ENCODE measurements at regions not wholly inside any gene's neighbourhood (a gene's known extent, or its start where the extent isn't known, plus 50 kb on each side); places are given as distances from the start of the nearest gene placed in this dataset.

DNA sequence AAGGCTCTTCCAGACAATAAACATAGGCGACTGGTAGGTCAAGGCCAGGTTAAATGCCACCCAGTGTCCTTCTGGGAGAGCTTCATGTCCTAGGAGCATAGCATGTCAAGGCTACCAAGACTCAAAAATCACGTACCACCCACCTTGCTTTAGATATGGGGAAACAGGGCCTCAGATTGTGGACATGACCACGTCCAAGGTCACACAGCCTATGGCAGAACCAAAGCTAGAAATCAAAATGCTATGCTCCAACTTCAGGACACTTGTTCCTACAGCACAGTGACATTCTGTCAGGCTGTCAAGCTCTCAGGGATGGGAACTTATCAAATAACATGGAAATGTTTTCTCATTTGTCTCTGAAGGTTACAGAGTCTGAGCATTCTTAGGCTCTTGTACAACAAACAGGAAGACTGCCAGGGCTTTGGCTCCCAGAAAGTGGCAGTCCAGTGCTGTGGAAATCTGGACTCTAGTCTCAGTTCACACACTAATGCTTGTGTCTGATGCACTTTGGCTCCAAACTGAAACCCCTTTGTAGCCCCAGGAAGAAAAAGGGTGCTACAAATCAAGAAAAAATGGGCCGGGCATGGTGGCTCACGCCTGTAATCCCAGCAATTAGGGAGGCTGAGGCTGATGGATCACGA, 170.4 kb upstream of the LPP start:
- DNase-seq (ENCODE audit: low read depth, low spot score) (no peak), FAIRE-seq (no peak), ATAC-seq (no peak)
- Histone ChIP-seq H3K27ac (ENCODE audit: control insufficient read depth, insufficient read depth) (no peak overlapping the region), H3K4me1 (ENCODE audit: control insufficient read depth, insufficient read depth, low read length) (no peaks in the 10 kb centered on the region), H3K4me3 (no peak overlapping the region), H3K4me2 (ENCODE audit: control insufficient read depth, insufficient read depth) (no peak overlapping the region), H3K36me3 (ENCODE audit: control insufficient read depth in 2 of 2, insufficient read depth in 2 of 2, low read length in 1 of 2) (no peaks in the 10 kb centered on the region), H4K20me1 (ENCODE audit: control insufficient read depth, insufficient read depth) (no peaks in the 10 kb centered on the region), H2AFZ (ENCODE audit: control insufficient read depth, low read depth, low read length) (no peak overlapping the region), H3K79me2 (ENCODE audit: control insufficient read depth, insufficient read depth, low read length) (no peaks in the 10 kb centered on the region), H3K27me3 (replicated peaks in 1 of 2; ENCODE audit: control insufficient read depth in 2 of 2, insufficient read depth in 2 of 2, low read length in 1 of 2) (no peaks in the 10 kb centered on the region; a peak in 1 of 4 replicates), H3K9me3 (replicated peaks; ENCODE audit: control insufficient read depth, insufficient read depth, low read length) (no peaks in the 10 kb centered on the region), H3K9ac (ENCODE audit: control insufficient read depth, insufficient read depth, low read length) (no peak overlapping the region)
- intact Hi-C loops (cut with micrococcal nuclease; ENCODE audit: unreplicated experiment) (no loop called here), in situ Hi-C loops (cut with MboI) (no loop called here)
- WGBS (ENCODE audit: insufficient coverage, insufficient replicate concordance, low lambda C conversion rate, missing lambda C conversion rate): 14% methylated on average over 6 of the region's 6 CpGs
- ChIA-PET POLR2A (no interaction called here), SMC1A (ENCODE audit: uncharacterized antibody, unreplicated experiment) (interaction anchor here (0.9 kb wide), 2 partner anchors 200 to 236 kb away, joined by 3 to 5 read pairs; no protein-coding TSS in a partner anchor), CTCF (no interaction called here), RAD21 (ENCODE audit: unreplicated experiment) (no interaction called here)
- TF ChIP-seq RELA (IDR thresholded peaks at IDR 0.05; ENCODE audit: borderline replicate concordance, partially characterized antibody) (no peak), NR2F1 (conservative IDR thresholded peaks at IDR 0.05) (no peak), BMI1 (IDR thresholded peaks at IDR 0.05; ENCODE audit: borderline replicate concordance) (no peak), SUPT20H (IDR thresholded peaks at IDR 0.05; ENCODE audit: borderline replicate concordance, control insufficient read depth, low read depth, low read length) (no peak), CEBPB (IDR thresholded peaks at IDR 0.05; ENCODE audit: borderline replicate concordance in 1 of 2, low read depth in 2 of 2, low read length in 2 of 2) (no peak), NR2C2 (IDR thresholded peaks at IDR 0.05; ENCODE audit: borderline replicate concordance, control insufficient read depth, insufficient read length, low read depth) (no peak), CREM (IDR thresholded peaks at IDR 0.05; ENCODE audit: low read depth) (no peak), SMAD5 (IDR thresholded peaks at IDR 0.05; ENCODE audit: low read depth) (no peak), TAF1 (IDR thresholded peaks at IDR 0.05; ENCODE audit: borderline replicate concordance, low read depth, low read length) (no peak), JUNB (IDR thresholded peaks at IDR 0.05) (no peak)
- TF ChIP-seq, protein P1, sequence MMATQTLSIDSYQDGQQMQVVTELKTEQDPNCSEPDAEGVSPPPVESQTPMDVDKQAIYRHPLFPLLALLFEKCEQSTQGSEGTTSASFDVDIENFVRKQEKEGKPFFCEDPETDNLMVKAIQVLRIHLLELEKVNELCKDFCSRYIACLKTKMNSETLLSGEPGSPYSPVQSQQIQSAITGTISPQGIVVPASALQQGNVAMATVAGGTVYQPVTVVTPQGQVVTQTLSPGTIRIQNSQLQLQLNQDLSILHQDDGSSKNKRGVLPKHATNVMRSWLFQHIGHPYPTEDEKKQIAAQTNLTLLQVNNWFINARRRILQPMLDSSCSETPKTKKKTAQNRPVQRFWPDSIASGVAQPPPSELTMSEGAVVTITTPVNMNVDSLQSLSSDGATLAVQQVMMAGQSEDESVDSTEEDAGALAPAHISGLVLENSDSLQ (IDR thresholded peaks at IDR 0.05): no peak
- TF ChIP-seq, protein P2, sequence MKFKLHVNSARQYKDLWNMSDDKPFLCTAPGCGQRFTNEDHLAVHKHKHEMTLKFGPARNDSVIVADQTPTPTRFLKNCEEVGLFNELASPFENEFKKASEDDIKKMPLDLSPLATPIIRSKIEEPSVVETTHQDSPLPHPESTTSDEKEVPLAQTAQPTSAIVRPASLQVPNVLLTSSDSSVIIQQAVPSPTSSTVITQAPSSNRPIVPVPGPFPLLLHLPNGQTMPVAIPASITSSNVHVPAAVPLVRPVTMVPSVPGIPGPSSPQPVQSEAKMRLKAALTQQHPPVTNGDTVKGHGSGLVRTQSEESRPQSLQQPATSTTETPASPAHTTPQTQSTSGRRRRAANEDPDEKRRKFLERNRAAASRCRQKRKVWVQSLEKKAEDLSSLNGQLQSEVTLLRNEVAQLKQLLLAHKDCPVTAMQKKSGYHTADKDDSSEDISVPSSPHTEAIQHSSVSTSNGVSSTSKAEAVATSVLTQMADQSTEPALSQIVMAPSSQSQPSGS (IDR thresholded peaks at IDR 0.05; ENCODE audit: low read length): no peak
- TF ChIP-seq, protein P3, sequence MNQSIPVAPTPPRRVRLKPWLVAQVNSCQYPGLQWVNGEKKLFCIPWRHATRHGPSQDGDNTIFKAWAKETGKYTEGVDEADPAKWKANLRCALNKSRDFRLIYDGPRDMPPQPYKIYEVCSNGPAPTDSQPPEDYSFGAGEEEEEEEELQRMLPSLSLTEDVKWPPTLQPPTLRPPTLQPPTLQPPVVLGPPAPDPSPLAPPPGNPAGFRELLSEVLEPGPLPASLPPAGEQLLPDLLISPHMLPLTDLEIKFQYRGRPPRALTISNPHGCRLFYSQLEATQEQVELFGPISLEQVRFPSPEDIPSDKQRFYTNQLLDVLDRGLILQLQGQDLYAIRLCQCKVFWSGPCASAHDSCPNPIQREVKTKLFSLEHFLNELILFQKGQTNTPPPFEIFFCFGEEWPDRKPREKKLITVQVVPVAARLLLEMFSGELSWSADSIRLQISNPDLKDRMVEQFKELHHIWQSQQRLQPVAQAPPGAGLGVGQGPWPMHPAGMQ (IDR thresholded peaks at IDR 0.05; ENCODE audit: borderline replicate concordance): no peak
- no TSS peak for BruUV-seq (replicated peaks)
